Liver (tissue), 8 donors: ENCODE measurements at regions not wholly inside any gene's neighbourhood (a gene's known extent, or its start where the extent isn't known, plus 50 kb on each side); places are given as distances from the start of the nearest gene placed in this dataset.

Source experiments
- DNase-seq: peaks from one replicate; pipeline ENCODE4 v3.0.0-alpha.2; 2017; ENCODE audit warnings: low spot score
- H3K27ac ChIP-seq, 2 donors: one replicate each; pipeline ENCODE4 v1.7.0; 2013; ENCODE audit warnings: inconsistent platforms in 2 of 2, low read length in 2 of 2, control low read depth in 1 of 2, low read depth in 1 of 2, mild to moderate bottlenecking in 1 of 2
- H3K27me3 ChIP-seq, 4 donors: one replicate each; pipeline versions ENCODE4 v1.6.1 to v1.7.0; 2013; ENCODE audit warnings: low read length in 3 of 4, inconsistent platforms in 1 of 4, mild to moderate bottlenecking in 1 of 4, moderate library complexity in 1 of 4; ENCODE audit not compliant: control insufficient read depth in 4 of 4, insufficient read depth in 4 of 4
- H3K36me3 ChIP-seq, 4 donors: one replicate each; pipeline versions ENCODE4 v1.6.1 to v1.7.0; 2013; ENCODE audit warnings: low read length in 3 of 4, mild to moderate bottlenecking in 3 of 4, low read depth in 1 of 4, moderate library complexity in 1 of 4; ENCODE audit not compliant: control insufficient read depth in 4 of 4, insufficient read depth in 3 of 4
- H3K4me1 ChIP-seq, 4 donors: one replicate each; pipeline versions ENCODE4 v1.6.1 to v1.7.0; 2013; ENCODE audit warnings: low read length in 3 of 4, mild to moderate bottlenecking in 3 of 4, moderate library complexity in 1 of 4; ENCODE audit not compliant: control insufficient read depth in 4 of 4, insufficient read depth in 4 of 4
- H3K4me3 ChIP-seq, 3 donors: one replicate each; pipeline versions ENCODE4 v1.6.1 to v1.7.0; 2013; ENCODE audit warnings: low read length in 3 of 3, control low read depth in 1 of 3, low read depth in 1 of 3, mild to moderate bottlenecking in 1 of 3
- H3K9ac ChIP-seq, 2 donors: one replicate each; pipeline ENCODE4 v1.7.0; 2013; ENCODE audit warnings: low read length in 2 of 2, mild to moderate bottlenecking in 2 of 2, moderate library complexity in 2 of 2, control low read depth in 1 of 2, low read depth in 1 of 2
- H3K9me3 ChIP-seq, 4 donors: one replicate each; pipeline versions ENCODE4 v1.6.1 to v1.7.0; 2013; ENCODE audit warnings: low read length in 3 of 4; ENCODE audit not compliant: control insufficient read depth in 4 of 4
- FOXA1 ChIP-seq: IDR thresholded peaks from 2 replicates; pipeline ENCODE4 v1.6.1; 2016; ENCODE audit warnings: antibody characterized with exemption
- FOXA2 ChIP-seq: IDR thresholded peaks from 2 replicates; pipeline ENCODE4 v1.6.1; 2016; ENCODE audit warnings: antibody characterized with exemption
- GABPA ChIP-seq, 2 donors: IDR thresholded peaks in 1 of 2; conservative IDR thresholded peaks in 1 of 2; 2 replicates each; pipeline ENCODE4 v1.6.1; 2016; ENCODE audit warnings: antibody characterized with exemption in 2 of 2, mild to moderate bottlenecking in 1 of 2, moderate library complexity in 1 of 2
- HNF4A ChIP-seq, 2 donors: conservative IDR thresholded peaks; 2 replicates each; pipeline ENCODE4 v1.6.1; 2016; ENCODE audit warnings: antibody characterized with exemption in 2 of 2, mild to moderate bottlenecking in 2 of 2
- HNF4G ChIP-seq: IDR thresholded peaks from 2 replicates; pipeline ENCODE4 v1.6.1; 2016; ENCODE audit warnings: antibody characterized with exemption
- NR2F2 ChIP-seq: IDR thresholded peaks from 2 replicates; pipeline ENCODE4 v1.6.1; 2016; ENCODE audit warnings: antibody characterized with exemption
- RAD21 ChIP-seq, 2 donors: IDR thresholded peaks; 2 replicates each; pipeline ENCODE4 v1.6.1; 2016; ENCODE audit warnings: antibody characterized with exemption in 2 of 2, mild to moderate bottlenecking in 2 of 2
- RXRA ChIP-seq, 2 donors: IDR thresholded peaks; 2 replicates each; pipeline ENCODE4 v1.6.1; 2017 to 2018; ENCODE audit warnings: antibody characterized with exemption in 2 of 2, mild to moderate bottlenecking in 1 of 2
- SP1 ChIP-seq: IDR thresholded peaks from 2 replicates; pipeline ENCODE4 v1.6.1; 2018; ENCODE audit warnings: antibody characterized with exemption, mild to moderate bottlenecking
- YY1 ChIP-seq: IDR thresholded peaks from 2 replicates; pipeline ENCODE4 v1.6.1; 2016; ENCODE audit warnings: antibody characterized with exemption, mild to moderate bottlenecking
- ZBTB33 ChIP-seq: IDR thresholded peaks from 2 replicates; pipeline ENCODE4 v1.6.1; 2016; ENCODE audit warnings: antibody characterized with exemption
- WGBS: extraction: QIAGEN DNeasy Blood & Tissue Kit; methylation state at CpG from one replicate; pipeline ENCODE4 v1.1.7; 2013; 5-methylcytosine and 5-hydroxymethylcytosine counted together
- TF ChIP-seq, protein P1 (sequence below): IDR thresholded peaks from 2 replicates; pipeline ENCODE4 v1.6.1; 2016; ENCODE audit warnings: antibody characterized with exemption
- TF ChIP-seq, protein P2 (sequence below): fragments of 150-350 bp; IDR thresholded peaks from 2 replicates; pipeline ENCODE4 v1.5.1; 2017; ENCODE audit warnings: improper control_type of control experiment, low read depth, low read length; ENCODE audit not compliant: missing input control
- TF ChIP-seq, protein P3 (sequence below): IDR thresholded peaks from 2 replicates; pipeline ENCODE4 v1.6.1; 2016; ENCODE audit warnings: antibody characterized with exemption
- donor health status: healthy.
- donor health status: healthy.
- donor health status: healthy.
- donor health status: healthy.
- donor health status: healthy.

- H3K9ac ChIP-seq: no peak overlapping the region
- H3K4me3 ChIP-seq: no peak overlapping the region
- 69% methylated on average over 3 of the region's 3 CpGs for WGBS
- no peaks in the 10 kb centered on the region for H3K4me1 ChIP-seq
- TF ChIP-seq FOXA1 (no peak), ZBTB33 (no peak), NR2F2 (no peak), YY1 (no peak), GABPA (IDR thresholded peaks at IDR 0.05 in 1 of 2, conservative IDR thresholded peaks at IDR 0.05 in 1 of 2) (no peak)
- TF ChIP-seq, protein P1, sequence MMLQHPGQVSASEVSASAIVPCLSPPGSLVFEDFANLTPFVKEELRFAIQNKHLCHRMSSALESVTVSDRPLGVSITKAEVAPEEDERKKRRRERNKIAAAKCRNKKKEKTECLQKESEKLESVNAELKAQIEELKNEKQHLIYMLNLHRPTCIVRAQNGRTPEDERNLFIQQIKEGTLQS: no peak
- H3K27me3 ChIP-seq: no peaks in the 10 kb centered on the region
- H3K9me3 ChIP-seq: no peaks in the 10 kb centered on the region
- no peaks in the 10 kb centered on the region for H3K36me3 ChIP-seq
- no peak for DNase-seq
- no peak overlapping the region for H3K27ac ChIP-seq
Observed at GRCh38 chrX:46380148-46380752, 165.0 kb downstream of the ZNF674 start.

DNA sequence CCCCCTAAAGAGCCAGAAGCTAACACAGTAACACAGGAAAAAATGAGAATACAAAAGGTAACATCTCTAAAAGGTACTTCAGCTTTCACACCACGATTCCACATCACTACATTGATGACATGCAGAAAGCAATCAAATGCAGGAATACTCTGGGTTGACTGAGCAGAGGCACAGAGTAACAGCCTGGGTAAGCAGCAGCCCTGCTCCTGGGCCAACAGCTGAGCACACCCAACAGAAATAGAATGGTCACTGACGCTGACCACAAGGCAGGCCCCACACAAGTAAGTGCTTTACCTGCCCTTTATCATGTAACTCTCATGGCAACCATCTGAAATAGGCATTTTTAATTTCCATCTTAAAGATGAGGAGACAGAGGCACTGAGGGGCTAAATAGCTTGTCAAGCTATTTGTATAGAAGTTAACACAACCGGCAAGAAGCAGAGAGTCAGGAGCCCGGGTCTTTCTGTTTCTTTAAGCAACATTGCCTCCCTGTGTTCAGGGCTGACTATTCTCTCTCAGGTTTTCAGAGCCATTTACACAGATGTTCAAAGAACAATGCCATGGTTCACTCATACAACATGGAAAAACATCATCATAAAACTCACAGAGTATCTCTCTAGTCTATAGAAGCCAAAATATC lies 168.9 kb downstream of the ZNF674 start:
- H3K9me3 ChIP-seq: no peaks in the 10 kb centered on the region
- no peak overlapping the region for H3K27ac ChIP-seq
- H3K27me3 ChIP-seq: peaks cover 0 to 4% (median 0%) of the 10 kb centered on the region in 4 donors
- H3K9ac ChIP-seq: no peak overlapping the region
- H3K4me1 ChIP-seq: no peaks in the 10 kb centered on the region
- TF ChIP-seq, protein P2, sequence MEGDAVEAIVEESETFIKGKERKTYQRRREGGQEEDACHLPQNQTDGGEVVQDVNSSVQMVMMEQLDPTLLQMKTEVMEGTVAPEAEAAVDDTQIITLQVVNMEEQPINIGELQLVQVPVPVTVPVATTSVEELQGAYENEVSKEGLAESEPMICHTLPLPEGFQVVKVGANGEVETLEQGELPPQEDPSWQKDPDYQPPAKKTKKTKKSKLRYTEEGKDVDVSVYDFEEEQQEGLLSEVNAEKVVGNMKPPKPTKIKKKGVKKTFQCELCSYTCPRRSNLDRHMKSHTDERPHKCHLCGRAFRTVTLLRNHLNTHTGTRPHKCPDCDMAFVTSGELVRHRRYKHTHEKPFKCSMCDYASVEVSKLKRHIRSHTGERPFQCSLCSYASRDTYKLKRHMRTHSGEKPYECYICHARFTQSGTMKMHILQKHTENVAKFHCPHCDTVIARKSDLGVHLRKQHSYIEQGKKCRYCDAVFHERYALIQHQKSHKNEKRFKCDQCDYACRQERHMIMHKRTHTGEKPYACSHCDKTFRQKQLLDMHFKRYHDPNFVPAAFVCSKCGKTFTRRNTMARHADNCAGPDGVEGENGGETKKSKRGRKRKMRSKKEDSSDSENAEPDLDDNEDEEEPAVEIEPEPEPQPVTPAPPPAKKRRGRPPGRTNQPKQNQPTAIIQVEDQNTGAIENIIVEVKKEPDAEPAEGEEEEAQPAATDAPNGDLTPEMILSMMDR: peak; percentile 30
- TF ChIP-seq, protein P3, sequence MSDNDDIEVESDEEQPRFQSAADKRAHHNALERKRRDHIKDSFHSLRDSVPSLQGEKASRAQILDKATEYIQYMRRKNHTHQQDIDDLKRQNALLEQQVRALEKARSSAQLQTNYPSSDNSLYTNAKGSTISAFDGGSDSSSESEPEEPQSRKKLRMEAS: no peak
- TF ChIP-seq RAD21 (IDR thresholded peaks at IDR 0.05): peak; percentile 66 to 71
- no peak for TF ChIP-seq HNF4G
- WGBS: 44% methylated on average over 4 of the region's 4 CpGs
- no peak overlapping the region for H3K4me3 ChIP-seq
- H3K36me3 ChIP-seq: no peaks in the 10 kb centered on the region
- no peak for DNase-seq

GRCh38 chrX:46375831-46376230 lies 169.4 kb downstream of the ZNF674 start:
- Histone ChIP-seq H3K27me3 (peaks cover 0 to 4% (median 0%) of the 10 kb centered on the region in 4 donors), H3K36me3 (no peaks in the 10 kb centered on the region), H3K9me3 (no peaks in the 10 kb centered on the region), H3K9ac (no peak overlapping the region), H3K4me3 (no peak overlapping the region), H3K27ac (no peak overlapping the region), H3K4me1 (no peaks in the 10 kb centered on the region)
- TF ChIP-seq SP1 (no peak), RXRA (IDR thresholded peaks at IDR 0.05) (no peak), FOXA2 (no peak), HNF4G (no peak), HNF4A (conservative IDR thresholded peaks at IDR 0.05) (no peak), ZBTB33 (no peak)
- 87% methylated on average over 3 of the region's 3 CpGs for WGBS
- DNase-seq: no peak
